Left lung (tissue), 4 donors: ENCODE measurements at regions not wholly inside any gene's neighbourhood (a gene's known extent, or its start where the extent isn't known, plus 50 kb on each side); places are given as distances from the start of the nearest gene placed in this dataset.
"Not testable (repeated sequence)": the region's sequence is repeated elsewhere in the genome, so short reads cannot be mapped to it uniquely, and the experiment has no call there.

Source experiments
- ATAC-seq: fragments of 200-7000 bp; cut with Tn5 transposase; one replicate; pipeline ENCODE4 v1.9.1; 2020; ENCODE audit warnings: moderate library complexity
- DNase-seq, 4 donors: peaks; one replicate each; pipeline ENCODE4 v3.0.0-alpha.2; 2013 to 2020
- H3K27ac ChIP-seq, 2 donors: fragments of 200-600 bp; sonication (generic) in 1 of 2; one replicate each; pipeline versions ENCODE4 v1.5.0 to v1.8.0; 2020 to 2021
- H3K27me3 ChIP-seq, 2 donors: fragments of 200-600 bp; sonication (generic) in 1 of 2; one replicate each; pipeline versions ENCODE4 v1.5.0 to v1.8.0; 2020 to 2021
- H3K36me3 ChIP-seq, 2 donors: fragments of 200-600 bp; sonication (generic) in 1 of 2; one replicate each; pipeline versions ENCODE4 v1.5.0 to v1.8.0; 2020 to 2021
- H3K4me1 ChIP-seq, 2 donors: fragments of 200-600 bp; one replicate each; pipeline ENCODE4 v1.8.0; 2021
- H3K4me3 ChIP-seq, 2 donors: fragments of 200-600 bp; sonication (generic) in 1 of 2; one replicate each; pipeline versions ENCODE4 v1.5.0 to v1.8.0; 2020 to 2021; ENCODE audit warnings: mild to moderate bottlenecking in 1 of 2
- H3K9me3 ChIP-seq, 2 donors: fragments of 200-600 bp; sonication (generic) in 1 of 2; one replicate each; pipeline versions ENCODE4 v1.5.0 to v1.8.0; 2020 to 2021
- intact Hi-C, 2 donors: fragments of 100-400 bp; cut with DNase I; formaldehyde crosslinking; loops; one replicate each; pipeline versions ENCODE4 v1.11.2 to v1.14.2; 2022
- donor health status: DM: no; HTN: yes; CAD: no.
- donor health status: DM: no; HTN: no; CAD: no.

- H3K27me3 ChIP-seq, ATAC-seq, H3K4me3 ChIP-seq, DNase-seq, H3K27ac ChIP-seq, H3K36me3 ChIP-seq, H3K9me3 ChIP-seq, intact Hi-C loops, H3K4me1 ChIP-seq: not testable (repeated sequence)
Measured at GRCh38 chr1:146774271-146774670, 163.9 kb upstream of the NBPF12 start.

GRCh38 chr1:146771409-146771808, 166.7 kb upstream of the NBPF12 start:
- ATAC-seq, H3K27me3 ChIP-seq, H3K4me1 ChIP-seq, H3K36me3 ChIP-seq, intact Hi-C loops, H3K4me3 ChIP-seq, H3K9me3 ChIP-seq, H3K27ac ChIP-seq: not testable (repeated sequence)
- DNase-seq = peak in 1 of 4 donors; percentile 70

GRCh38 chr1:146770998-146771397, 167.1 kb upstream of the NBPF12 start:
- ATAC-seq, DNase-seq, intact Hi-C loops: not testable (repeated sequence)

GRCh38 chr1:146763234-146763633, 174.9 kb upstream of the NBPF12 start:
- H3K36me3 ChIP-seq, intact Hi-C loops, H3K27ac ChIP-seq, ATAC-seq, H3K4me3 ChIP-seq, H3K4me1 ChIP-seq, H3K27me3 ChIP-seq, H3K9me3 ChIP-seq, DNase-seq: not testable (repeated sequence)

More at GRCh38 chr1:146770998-146771397, 167.1 kb upstream of the NBPF12 start:
- H3K36me3 ChIP-seq, H3K9me3 ChIP-seq, H3K27me3 ChIP-seq, H3K4me1 ChIP-seq, H3K27ac ChIP-seq, H3K4me3 ChIP-seq: not testable (repeated sequence)

GRCh38 chr1:146756858-146757257, 181.3 kb upstream of the NBPF12 start:
- intact Hi-C loops, ATAC-seq, H3K4me3 ChIP-seq, H3K27me3 ChIP-seq, H3K9me3 ChIP-seq, H3K4me1 ChIP-seq, H3K36me3 ChIP-seq, H3K27ac ChIP-seq: not testable (repeated sequence)
- DNase-seq = peak in 1 of 4 donors; percentile 10

- H3K27ac ChIP-seq, H3K9me3 ChIP-seq, DNase-seq, H3K36me3 ChIP-seq, H3K4me1 ChIP-seq, H3K4me3 ChIP-seq, H3K27me3 ChIP-seq, intact Hi-C loops: not testable (repeated sequence)
- ATAC-seq = peak; percentile 68
Measured at GRCh38 chr1:146748686-146749085, 189.4 kb upstream of the NBPF12 start.

- intact Hi-C loops, H3K27ac ChIP-seq, H3K4me1 ChIP-seq, H3K27me3 ChIP-seq, H3K9me3 ChIP-seq, H3K4me3 ChIP-seq, H3K36me3 ChIP-seq, ATAC-seq: not testable (repeated sequence)
- peak in 2 of 4 donors; percentile 0 to 10 for DNase-seq
Measured at GRCh38 chr1:146731981-146732680, 206.0 kb upstream of the NBPF12 start.

GRCh38 chr1:146729642-146730344, 208.3 kb upstream of the NBPF12 start:
- H3K9me3 ChIP-seq, H3K27me3 ChIP-seq, DNase-seq, H3K4me3 ChIP-seq, H3K27ac ChIP-seq, intact Hi-C loops, H3K4me1 ChIP-seq, H3K36me3 ChIP-seq: not testable (repeated sequence)
- ATAC-seq = peak; percentile 46

GRCh38 chr1:146715054-146715453, 223.1 kb upstream of the NBPF12 start:
- DNase-seq, H3K27ac ChIP-seq, intact Hi-C loops, ATAC-seq, H3K4me3 ChIP-seq, H3K4me1 ChIP-seq, H3K27me3 ChIP-seq, H3K9me3 ChIP-seq, H3K36me3 ChIP-seq: not testable (repeated sequence)

- peak in 2 of 4 donors; percentile 1 to 28 for DNase-seq
- H3K27ac ChIP-seq, H3K27me3 ChIP-seq, H3K4me1 ChIP-seq, H3K4me3 ChIP-seq, H3K9me3 ChIP-seq, intact Hi-C loops, H3K36me3 ChIP-seq: not testable (repeated sequence)
- peak; percentile 85 for ATAC-seq
Measured at GRCh38 chr1:146710838-146711521, 227.1 kb upstream of the NBPF12 start.

GRCh38 chr1:146709302-146709701, 228.8 kb upstream of the NBPF12 start:
- H3K27me3 ChIP-seq, H3K36me3 ChIP-seq, H3K27ac ChIP-seq, H3K4me1 ChIP-seq, H3K4me3 ChIP-seq, DNase-seq, intact Hi-C loops, ATAC-seq, H3K9me3 ChIP-seq: not testable (repeated sequence)

- H3K4me3 ChIP-seq, H3K4me1 ChIP-seq, H3K27ac ChIP-seq, H3K36me3 ChIP-seq, ATAC-seq, H3K27me3 ChIP-seq, H3K9me3 ChIP-seq, DNase-seq, intact Hi-C loops: not testable (repeated sequence)
Measured at GRCh38 chr1:146704162-146704724, 233.9 kb upstream of the NBPF12 start.

GRCh38 chr1:146701320-146701719, 236.8 kb upstream of the NBPF12 start:
- H3K9me3 ChIP-seq, H3K36me3 ChIP-seq, H3K4me1 ChIP-seq, intact Hi-C loops, H3K27me3 ChIP-seq, H3K4me3 ChIP-seq, H3K27ac ChIP-seq, DNase-seq: not testable (repeated sequence)
- ATAC-seq = peak; percentile 37
